Large intestine (tissue), 3 donors: ENCODE measurements at regions not wholly inside any gene's neighbourhood (a gene's known extent, or its start where the extent isn't known, plus 50 kb on each side); places are given as distances from the start of the nearest gene placed in this dataset.

Source experiments
- DNase-seq, 2 donors: peaks; one replicate each; pipeline versions ENCODE4 v3.0.0 to v3.0.0-alpha.2; 2013
- H3K27ac ChIP-seq: one replicate; pipeline ENCODE4 v1.5.1; 2013; ENCODE audit warnings: low read length
- H3K27me3 ChIP-seq: 2 replicates; pipeline ENCODE4 v1.6.1; 2013; ENCODE audit warnings: low read length; ENCODE audit not compliant: control insufficient read depth, insufficient read depth
- H3K36me3 ChIP-seq: 2 replicates; pipeline ENCODE4 v1.6.1; 2013; ENCODE audit warnings: low read length; ENCODE audit not compliant: control insufficient read depth, insufficient read depth
- H3K4me1 ChIP-seq: one replicate; pipeline ENCODE4 v1.6.1; 2013; ENCODE audit warnings: low read length; ENCODE audit not compliant: control insufficient read depth, insufficient read depth
- H3K4me3 ChIP-seq: one replicate; pipeline ENCODE4 v1.5.1; 2013; ENCODE audit warnings: low read length
- H3K9me3 ChIP-seq: one replicate; pipeline ENCODE4 v1.6.1; 2013; ENCODE audit warnings: mild to moderate bottlenecking, low read depth, low read length, moderate library complexity; ENCODE audit not compliant: control insufficient read depth
- WGBS: methylation state at CpG from one replicate; pipeline ENCODE4 v1.1.5; 2013; ENCODE audit warnings: low lambda C conversion rate; ENCODE audit not compliant: insufficient coverage; 5-methylcytosine and 5-hydroxymethylcytosine counted together

DNA sequence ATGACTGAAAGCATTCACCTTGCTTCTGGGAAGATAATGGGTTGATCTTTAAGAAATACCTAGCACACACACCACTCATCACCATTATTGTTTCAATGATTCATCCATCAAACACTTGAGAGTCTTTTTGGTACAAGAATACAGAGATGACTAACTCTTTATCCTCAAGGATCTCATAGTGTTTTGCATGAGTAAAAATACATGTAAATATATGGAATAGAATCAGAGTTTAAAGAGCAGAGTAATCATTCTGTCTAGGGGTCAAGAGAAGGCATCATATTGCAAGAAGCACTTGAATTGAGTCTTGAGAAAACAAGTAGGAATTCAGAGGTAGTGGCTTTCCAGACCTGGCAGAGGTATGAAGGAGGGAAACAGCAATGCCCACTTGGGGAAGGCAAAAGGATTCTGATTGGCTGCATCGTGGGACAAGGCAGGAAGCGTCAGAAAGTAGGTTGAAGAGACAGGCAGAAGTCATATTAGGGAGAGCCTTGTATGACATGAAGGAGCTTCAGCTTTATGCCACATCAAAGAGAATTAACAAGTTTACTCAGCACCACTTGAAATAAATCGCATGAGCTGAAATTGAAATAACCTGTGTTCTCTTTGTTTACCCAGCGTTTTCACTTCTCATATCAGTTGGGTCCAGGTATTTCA lies 542.5 kb downstream of the TLE1 start:
- no peaks in the 10 kb centered on the region for H3K27me3 ChIP-seq
- no peak for DNase-seq
- no peak overlapping the region for H3K27ac ChIP-seq
- no peaks in the 10 kb centered on the region for H3K36me3 ChIP-seq
- no peak overlapping the region for H3K4me3 ChIP-seq
- WGBS, result 90% methylated on average over 2 of the region's 4 CpGs
- H3K4me1 ChIP-seq, result no peaks in the 10 kb centered on the region
- no peaks in the 10 kb centered on the region for H3K9me3 ChIP-seq

DNA sequence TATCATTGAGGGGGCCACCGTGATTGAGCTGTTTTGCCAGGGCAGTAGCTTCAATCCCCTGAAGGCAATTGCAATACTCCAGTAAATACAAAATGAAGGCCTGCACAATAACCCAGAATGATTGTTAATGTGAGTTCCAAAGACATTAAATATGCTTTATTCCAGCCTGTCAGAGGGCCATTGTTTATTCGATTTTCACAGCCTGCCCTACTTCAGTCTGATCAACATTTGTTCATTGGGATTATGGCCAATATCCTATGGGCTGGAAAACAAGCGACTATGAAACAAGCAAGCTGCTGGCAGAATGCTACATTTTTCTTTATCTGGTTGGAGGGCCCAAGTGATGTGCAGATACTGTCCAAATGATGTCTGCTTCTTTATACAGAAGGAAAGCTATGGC lies 543.1 kb downstream of the TLE1 start:
- H3K27ac ChIP-seq, result no peak overlapping the region
- no peaks in the 10 kb centered on the region for H3K4me1 ChIP-seq
- no CpG with 5 or more reads among the region's 3 CpGs for WGBS
- no peaks in the 10 kb centered on the region for H3K27me3 ChIP-seq
- no peaks in the 10 kb centered on the region for H3K9me3 ChIP-seq
- H3K36me3 ChIP-seq, result no peaks in the 10 kb centered on the region
- no peak for DNase-seq
- no peak overlapping the region for H3K4me3 ChIP-seq

DNA sequence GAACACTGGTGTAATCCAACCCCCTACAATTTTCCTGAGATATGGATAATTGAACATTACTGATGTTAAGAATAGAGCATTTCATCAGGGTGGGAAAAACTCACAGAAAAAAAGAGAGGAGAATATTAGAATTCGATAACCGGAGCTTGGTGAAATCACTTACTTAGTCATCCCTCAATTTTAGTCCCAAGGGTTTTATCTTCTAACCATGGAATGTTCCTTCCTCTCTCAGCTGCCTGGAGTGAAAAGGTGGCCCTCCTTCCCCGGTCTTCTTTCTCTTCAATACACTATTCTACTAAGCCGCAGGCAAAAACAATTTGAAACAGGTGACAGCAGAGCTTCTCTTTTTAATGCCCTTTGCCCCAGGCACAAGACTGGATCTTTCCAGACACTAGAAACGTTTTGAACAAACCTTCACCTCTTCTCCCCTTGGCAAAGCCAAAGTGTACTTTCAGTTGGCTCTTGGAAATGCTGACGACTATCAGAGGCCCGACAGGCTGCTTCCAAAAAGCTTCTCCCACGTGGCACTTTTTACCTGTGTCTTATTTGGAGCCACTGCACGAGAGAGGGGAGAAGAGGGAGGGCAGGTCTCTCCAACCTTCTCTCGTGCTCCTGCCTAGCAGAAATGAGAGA lies 543.9 kb downstream of the TLE1 start:
- Histone ChIP-seq H3K27ac (no peak overlapping the region), H3K9me3 (no peaks in the 10 kb centered on the region), H3K4me1 (no peaks in the 10 kb centered on the region), H3K27me3 (no peaks in the 10 kb centered on the region), H3K36me3 (no peaks in the 10 kb centered on the region), H3K4me3 (no peak overlapping the region)
- 87% methylated on average over 3 of the region's 10 CpGs for WGBS
- DNase-seq, result no peak

- DNase-seq, result no peak
- Histone ChIP-seq H3K27ac (no peak overlapping the region), H3K36me3 (no peaks in the 10 kb centered on the region), H3K4me3 (no peak overlapping the region), H3K4me1 (no peaks in the 10 kb centered on the region), H3K9me3 (no peaks in the 10 kb centered on the region), H3K27me3 (no peaks in the 10 kb centered on the region)
- no CpG with 5 or more reads among the region's 1 CpG for WGBS
Measured at GRCh38 chr9:81141961-81142360, 547.4 kb downstream of the TLE1 start.

- Histone ChIP-seq H3K27ac (no peak overlapping the region), H3K36me3 (no peaks in the 10 kb centered on the region), H3K4me3 (no peak overlapping the region), H3K4me1 (no peaks in the 10 kb centered on the region), H3K27me3 (no peaks in the 10 kb centered on the region), H3K9me3 (no peaks in the 10 kb centered on the region)
- DNase-seq, result no peak
- no CpG with 5 or more reads among the region's 2 CpGs for WGBS
Measured at GRCh38 chr9:81137976-81138568, 551.3 kb downstream of the TLE1 start.

- no peaks in the 10 kb centered on the region for H3K36me3 ChIP-seq
- H3K4me3 ChIP-seq, result no peak overlapping the region
- H3K27ac ChIP-seq, result no peak overlapping the region
- H3K27me3 ChIP-seq, result no peaks in the 10 kb centered on the region
- no CpG with 5 or more reads among the region's 1 CpG for WGBS
- H3K4me1 ChIP-seq, result no peaks in the 10 kb centered on the region
- H3K9me3 ChIP-seq, result no peaks in the 10 kb centered on the region
- no peak for DNase-seq
Measured at GRCh38 chr9:81132796-81133195, 556.6 kb downstream of the TLE1 start.

DNA sequence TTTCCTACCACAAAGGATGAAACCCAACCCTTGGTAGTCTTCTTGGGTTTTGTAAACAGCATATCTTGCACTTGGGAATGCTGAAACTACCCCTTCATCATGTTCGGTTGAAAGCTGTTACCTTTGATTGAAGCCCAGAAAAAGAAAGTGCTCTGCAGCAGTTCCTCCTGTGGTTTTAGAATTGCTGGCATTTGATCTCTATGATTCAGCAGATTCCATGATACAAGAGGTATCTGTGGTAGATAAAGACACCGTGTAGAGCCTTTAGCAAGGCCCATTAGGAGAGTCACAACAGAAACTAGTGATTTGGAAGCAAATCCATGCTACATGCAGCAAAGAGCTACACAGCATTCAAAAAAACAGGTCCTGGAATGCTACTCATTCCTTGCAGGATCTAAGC lies 557.0 kb downstream of the TLE1 start:
- no peaks in the 10 kb centered on the region for H3K36me3 ChIP-seq
- H3K9me3 ChIP-seq, result no peaks in the 10 kb centered on the region
- no peaks in the 10 kb centered on the region for H3K27me3 ChIP-seq
- no peak for DNase-seq
- no CpG with 5 or more reads among the region's 2 CpGs for WGBS
- H3K4me1 ChIP-seq, result no peaks in the 10 kb centered on the region
- no peak overlapping the region for H3K4me3 ChIP-seq
- no peak overlapping the region for H3K27ac ChIP-seq

DNA sequence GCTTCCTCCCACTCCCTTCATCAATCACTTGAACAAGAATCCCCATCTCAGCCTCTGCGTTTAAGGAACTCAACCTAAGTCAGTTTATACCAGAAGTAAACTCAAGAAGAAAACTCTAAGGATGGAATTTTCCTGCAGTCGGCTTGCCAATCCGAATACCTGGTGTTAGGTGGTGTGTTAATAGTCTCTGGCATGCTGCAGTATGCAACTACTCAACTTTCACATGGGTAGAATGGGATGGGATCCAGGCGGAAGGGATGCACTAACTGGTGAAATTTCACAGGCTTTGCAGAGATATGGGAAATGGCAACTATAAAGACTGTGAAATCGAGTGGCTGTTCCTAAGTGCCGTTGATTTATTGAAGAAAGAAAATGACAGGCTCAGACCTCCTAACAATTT lies 560.6 kb downstream of the TLE1 start:
- Histone ChIP-seq H3K9me3 (no peaks in the 10 kb centered on the region), H3K27me3 (no peaks in the 10 kb centered on the region), H3K36me3 (no peaks in the 10 kb centered on the region), H3K27ac (no peak overlapping the region), H3K4me3 (no peak overlapping the region), H3K4me1 (no peaks in the 10 kb centered on the region)
- 88% methylated on average over 1 of the region's 6 CpGs for WGBS
- no peak for DNase-seq

DNA sequence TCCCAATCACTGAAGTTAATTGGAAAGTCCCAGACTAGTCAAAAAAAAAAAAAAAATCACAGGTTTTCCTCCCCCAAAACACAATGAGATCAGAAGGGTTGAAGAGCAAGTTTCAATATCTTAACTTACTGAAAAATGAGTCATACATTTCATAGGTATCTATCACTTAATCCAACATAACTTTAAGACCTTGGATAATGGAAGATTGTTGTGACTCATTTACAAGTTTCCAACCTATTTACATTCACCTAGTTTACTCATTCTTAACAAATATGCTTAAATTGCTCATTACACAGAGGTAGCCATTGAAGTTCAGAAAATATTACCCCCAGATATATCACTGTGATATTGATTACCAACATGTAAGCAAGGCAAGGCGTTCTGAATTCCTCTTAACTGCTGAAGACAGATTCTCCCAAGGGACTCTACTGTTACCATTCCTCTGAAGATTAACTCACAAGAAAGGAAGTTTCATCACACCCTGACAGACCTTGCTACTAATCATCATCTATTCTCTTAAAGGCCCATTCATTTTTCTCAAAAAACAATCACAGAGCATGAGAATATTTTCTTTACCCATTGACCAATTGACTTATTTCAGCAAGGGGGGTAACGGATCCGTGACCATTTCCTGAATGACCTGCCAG lies 563.8 kb downstream of the TLE1 start:
- H3K27ac ChIP-seq, result no peak overlapping the region
- no peak for DNase-seq
- no CpG with 5 or more reads among the region's 3 CpGs for WGBS
- H3K9me3 ChIP-seq, result no peaks in the 10 kb centered on the region
- H3K36me3 ChIP-seq, result no peaks in the 10 kb centered on the region
- H3K4me3 ChIP-seq, result no peak overlapping the region
- no peaks in the 10 kb centered on the region for H3K4me1 ChIP-seq
- H3K27me3 ChIP-seq, result no peaks in the 10 kb centered on the region

DNA sequence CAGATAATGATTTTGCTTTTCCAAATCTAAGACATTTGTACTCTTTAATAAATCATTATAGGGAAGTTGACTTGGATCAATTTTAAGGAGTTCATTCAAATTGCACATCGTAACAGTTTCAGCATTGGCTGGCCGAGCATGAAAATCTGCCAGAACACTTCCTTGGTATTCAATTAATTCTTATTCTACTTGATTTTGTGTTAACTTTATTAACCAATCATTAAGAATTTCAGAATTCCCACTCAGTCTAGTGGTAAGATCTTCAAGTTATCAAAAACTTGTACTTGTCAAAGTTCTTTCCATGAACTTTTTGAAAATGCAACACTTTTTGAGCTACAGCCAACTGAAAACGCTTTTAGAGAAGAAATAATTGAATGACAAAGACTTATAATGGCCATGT lies 565.8 kb downstream of the TLE1 start:
- H3K36me3 ChIP-seq, result no peaks in the 10 kb centered on the region
- H3K4me1 ChIP-seq, result no peaks in the 10 kb centered on the region
- H3K4me3 ChIP-seq, result no peak overlapping the region
- H3K27me3 ChIP-seq, result no peaks in the 10 kb centered on the region
- H3K9me3 ChIP-seq, result no peaks in the 10 kb centered on the region
- no peak overlapping the region for H3K27ac ChIP-seq
- 100% methylated on average over 2 of the region's 3 CpGs for WGBS
- DNase-seq, result no peak
